ENCODE measurements at regions not wholly inside any gene's neighbourhood (a gene's known extent, or its start where the extent isn't known, plus 50 kb on each side); places are given as distances from the start of the nearest gene placed in this dataset.

- DNase-seq: no peak
- no peaks in the 10 kb centered on the region for H3K4me1 ChIP-seq (ENCODE audit: low read depth)
- intact Hi-C loops (cut with DNase I, micrococcal nuclease): no loop called here
- H3K36me3 ChIP-seq (ENCODE audit: low read depth): no peaks in the 10 kb centered on the region
- no peak for ATAC-seq
- no peak overlapping the region for H3K4me3 ChIP-seq
- H3K9me3 ChIP-seq: peaks cover 6% of the 10 kb centered on the region
- no peak for TF ChIP-seq CTCF (IDR thresholded peaks at IDR 0.05)
Observed at GRCh38 chr18:43992741-43993140, 687.9 kb upstream of the SETBP1 start.

DNA sequence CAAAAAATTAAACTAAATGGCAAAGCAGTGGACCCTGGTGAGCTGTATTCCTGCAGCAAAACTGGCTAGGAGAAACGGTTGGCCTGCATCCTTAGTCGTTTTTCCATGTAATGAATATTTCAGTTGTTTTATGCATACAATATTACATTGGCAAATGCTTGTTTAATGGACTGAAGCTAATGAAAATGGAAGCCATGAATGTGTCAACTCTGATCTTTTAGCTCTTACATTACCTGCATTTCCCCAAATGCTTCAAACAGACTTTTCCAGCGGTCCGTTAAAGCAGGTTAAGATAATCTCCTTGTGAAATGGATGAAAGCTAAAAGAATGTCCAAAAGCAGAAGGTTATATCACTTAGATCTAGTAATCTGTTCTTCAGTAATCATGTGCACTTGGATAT lies 686.3 kb upstream of the SETBP1 start:
- Histone ChIP-seq H3K36me3 (ENCODE audit: low read depth) (no peaks in the 10 kb centered on the region), H3K4me1 (ENCODE audit: low read depth) (no peaks in the 10 kb centered on the region), H3K9me3 (no peaks in the 10 kb centered on the region), H3K4me3 (no peak overlapping the region)
- intact Hi-C loops (cut with DNase I, micrococcal nuclease): no loop called here
- TF ChIP-seq CTCF (IDR thresholded peaks at IDR 0.05): no peak
- DNase-seq (no peak), ATAC-seq (no peak)

DNA sequence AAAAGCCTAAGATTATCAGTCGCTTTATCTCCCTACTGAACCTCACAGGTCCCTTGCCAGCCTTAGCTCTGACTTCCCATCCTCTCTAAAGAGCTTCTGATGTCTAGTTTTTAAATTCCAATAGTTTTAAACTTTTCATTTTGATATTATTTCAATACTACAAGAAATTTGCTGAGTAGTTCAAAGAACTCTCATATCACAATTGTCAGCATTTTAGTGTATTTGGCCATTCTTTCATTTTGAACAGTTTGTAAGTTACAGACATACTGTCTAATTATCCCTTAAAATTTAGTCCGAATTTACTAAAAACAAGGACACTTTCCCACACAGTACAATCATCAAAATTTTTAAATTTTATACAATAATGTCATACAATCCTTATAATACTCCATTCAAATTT lies 666.8 kb upstream of the SETBP1 start:
- ATAC-seq (no peak), DNase-seq (no peak)
- no peak for TF ChIP-seq CTCF (IDR thresholded peaks at IDR 0.05)
- intact Hi-C loops (cut with DNase I, micrococcal nuclease): no loop called here
- H3K4me3 ChIP-seq: no peak overlapping the region
- no peaks in the 10 kb centered on the region for H3K4me1 ChIP-seq (ENCODE audit: low read depth)
- H3K9me3 ChIP-seq: no peaks in the 10 kb centered on the region
- no peaks in the 10 kb centered on the region for H3K36me3 ChIP-seq (ENCODE audit: low read depth)

GRCh38 chr18:44025421-44025820 lies 655.3 kb upstream of the SETBP1 start:
- TF ChIP-seq CTCF (IDR thresholded peaks at IDR 0.05): no peak
- ATAC-seq: no peak
- Histone ChIP-seq H3K9me3 (no peaks in the 10 kb centered on the region), H3K4me1 (ENCODE audit: low read depth) (no peaks in the 10 kb centered on the region), H3K36me3 (ENCODE audit: low read depth) (no peaks in the 10 kb centered on the region), H3K4me3 (no peak overlapping the region)
- intact Hi-C loops (cut with DNase I, micrococcal nuclease): no loop called here
- no peak for DNase-seq

DNA sequence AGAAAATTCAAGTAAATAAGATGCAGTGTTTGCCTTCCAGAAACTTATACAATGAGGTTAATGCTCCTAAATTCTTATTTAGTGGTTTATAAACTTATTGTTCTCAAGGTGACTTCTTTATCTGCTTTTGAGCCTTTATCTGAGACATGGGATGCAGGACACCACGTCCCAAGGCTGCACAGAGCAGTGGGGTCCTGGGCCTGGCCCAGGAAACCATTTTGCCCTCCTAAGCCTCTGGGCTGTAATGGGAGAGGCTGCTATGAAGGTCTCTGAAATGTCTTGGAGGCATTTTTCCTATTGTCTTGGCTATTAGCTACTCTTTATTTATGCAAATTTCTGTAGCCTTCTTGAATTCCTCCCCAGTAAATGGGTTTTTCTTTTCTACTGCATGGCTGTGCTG lies 652.6 kb upstream of the SETBP1 start:
- ATAC-seq: no peak
- intact Hi-C loops (cut with DNase I, micrococcal nuclease): no loop called here
- Histone ChIP-seq H3K9me3 (no peaks in the 10 kb centered on the region), H3K4me3 (no peak overlapping the region), H3K36me3 (ENCODE audit: low read depth) (no peaks in the 10 kb centered on the region), H3K4me1 (ENCODE audit: low read depth) (no peaks in the 10 kb centered on the region)
- no peak for TF ChIP-seq CTCF (IDR thresholded peaks at IDR 0.05)
- no peak for DNase-seq

DNA sequence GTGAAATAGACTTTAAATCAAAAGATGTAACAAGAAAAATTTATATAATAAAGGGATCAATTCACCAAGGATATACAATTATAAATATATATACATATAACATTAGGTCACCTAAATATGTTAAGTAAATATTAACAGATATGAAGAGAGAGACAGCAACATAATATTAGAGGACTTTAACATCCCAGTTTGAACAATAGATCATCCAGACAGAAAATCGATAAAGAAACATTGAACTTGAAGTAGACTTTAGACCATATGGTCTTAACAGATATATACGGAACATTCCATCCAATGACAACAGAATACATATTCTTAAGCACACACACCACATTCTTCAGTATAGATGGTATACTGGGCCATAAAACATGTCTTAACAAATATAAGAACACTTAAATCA lies 649.6 kb upstream of the SETBP1 start:
- intact Hi-C loops (cut with DNase I, micrococcal nuclease): no loop called here
- no peak for TF ChIP-seq CTCF (IDR thresholded peaks at IDR 0.05)
- H3K4me1 ChIP-seq (ENCODE audit: low read depth): no peaks in the 10 kb centered on the region

More for the DNA sequence above, 649.6 kb upstream of the SETBP1 start:
- DNase-seq (no peak), ATAC-seq (no peak)
- H3K4me3 ChIP-seq: no peak overlapping the region
- H3K36me3 ChIP-seq (ENCODE audit: low read depth): no peaks in the 10 kb centered on the region
- no peaks in the 10 kb centered on the region for H3K9me3 ChIP-seq
